ENCODE measurements at regions not wholly inside any gene's neighbourhood (a gene's known extent, or its start where the extent isn't known, plus 50 kb on each side); places are given as distances from the start of the nearest gene placed in this dataset.

GRCh38 chr1:244187310-244187709 lies 136.2 kb downstream of the ZBTB18 start:
- no peak overlapping the region for H3K9ac ChIP-seq (ENCODE audit: low read length in 3 of 3)
- FAIRE-seq: no peak
- no peaks in the 10 kb centered on the region for H3K27me3 ChIP-seq (ENCODE audit: control insufficient read depth, insufficient read depth, low read length)
- no peaks in the 10 kb centered on the region for H3K36me3 ChIP-seq (ENCODE audit: control insufficient read depth in 2 of 3, insufficient read depth in 3 of 3, low read length in 3 of 3)
- H3K9me3 ChIP-seq (ENCODE audit: control insufficient read depth in 2 of 3, insufficient read depth in 1 of 3, low read length in 3 of 3): peaks cover 0 to 8% (median 0%) of the 10 kb centered on the region in 3 donors
- intact Hi-C loops (cut with DNase I): no loop called here
- H3K4me1 ChIP-seq (ENCODE audit: control insufficient read depth in 2 of 3, insufficient read depth in 2 of 3, low read depth in 1 of 3, low read length in 3 of 3): no peaks in the 10 kb centered on the region
- no peak for TF ChIP-seq CTCF (IDR thresholded peaks at IDR 0.05; ENCODE audit: borderline replicate concordance, extremely low read depth, insufficient read depth)
- no peak overlapping the region for H3K27ac ChIP-seq (ENCODE audit: low read depth in 2 of 2, low read length in 2 of 2)
- no peak for DNase-seq
- H3K4me3 ChIP-seq (ENCODE audit: low read length in 3 of 3): no peak overlapping the region

GRCh38 chr1:244191581-244191980 lies 140.5 kb downstream of the ZBTB18 start:
- intact Hi-C loops (cut with DNase I): no loop called here
- H3K9me3 ChIP-seq (ENCODE audit: control insufficient read depth in 2 of 3, insufficient read depth in 1 of 3, low read length in 3 of 3): peaks cover 0 to 8% (median 0%) of the 10 kb centered on the region in 3 donors
- H3K4me3 ChIP-seq (ENCODE audit: low read length in 3 of 3): no peak overlapping the region
- H3K4me1 ChIP-seq (ENCODE audit: control insufficient read depth in 2 of 3, insufficient read depth in 2 of 3, low read depth in 1 of 3, low read length in 3 of 3): no peaks in the 10 kb centered on the region
- H3K27me3 ChIP-seq (ENCODE audit: control insufficient read depth, insufficient read depth, low read length): no peaks in the 10 kb centered on the region
- no peak overlapping the region for H3K27ac ChIP-seq (ENCODE audit: low read depth in 2 of 2, low read length in 2 of 2)
- no peaks in the 10 kb centered on the region for H3K36me3 ChIP-seq (ENCODE audit: control insufficient read depth in 2 of 3, insufficient read depth in 3 of 3, low read length in 3 of 3)
- DNase-seq: no peak
- FAIRE-seq: no peak
- TF ChIP-seq CTCF (IDR thresholded peaks at IDR 0.05; ENCODE audit: borderline replicate concordance, extremely low read depth, insufficient read depth): no peak
- H3K9ac ChIP-seq (ENCODE audit: low read length in 3 of 3): no peak overlapping the region

GRCh38 chr1:244192325-244192724 lies 141.2 kb downstream of the ZBTB18 start:
- Histone ChIP-seq H3K27ac (ENCODE audit: low read depth in 2 of 2, low read length in 2 of 2) (no peak overlapping the region), H3K27me3 (ENCODE audit: control insufficient read depth, insufficient read depth, low read length) (no peaks in the 10 kb centered on the region), H3K36me3 (ENCODE audit: control insufficient read depth in 2 of 3, insufficient read depth in 3 of 3, low read length in 3 of 3) (no peaks in the 10 kb centered on the region), H3K9me3 (ENCODE audit: control insufficient read depth in 2 of 3, insufficient read depth in 1 of 3, low read length in 3 of 3) (peaks cover 0 to 8% (median 0%) of the 10 kb centered on the region in 3 donors), H3K4me1 (ENCODE audit: control insufficient read depth in 2 of 3, insufficient read depth in 2 of 3, low read depth in 1 of 3, low read length in 3 of 3) (no peaks in the 10 kb centered on the region), H3K9ac (ENCODE audit: low read length in 3 of 3) (no peak overlapping the region), H3K4me3 (ENCODE audit: low read length in 3 of 3) (no peak overlapping the region)
- intact Hi-C loops (cut with DNase I): no loop called here
- FAIRE-seq (no peak), DNase-seq (no peak)
- no peak for TF ChIP-seq CTCF (IDR thresholded peaks at IDR 0.05; ENCODE audit: borderline replicate concordance, extremely low read depth, insufficient read depth)

Measured in kidney (tissue), 13 donors.